ENCODE measurements at regions not wholly inside any gene's neighbourhood (a gene's known extent, or its start where the extent isn't known, plus 50 kb on each side); places are given as distances from the start of the nearest gene placed in this dataset.

DNA sequence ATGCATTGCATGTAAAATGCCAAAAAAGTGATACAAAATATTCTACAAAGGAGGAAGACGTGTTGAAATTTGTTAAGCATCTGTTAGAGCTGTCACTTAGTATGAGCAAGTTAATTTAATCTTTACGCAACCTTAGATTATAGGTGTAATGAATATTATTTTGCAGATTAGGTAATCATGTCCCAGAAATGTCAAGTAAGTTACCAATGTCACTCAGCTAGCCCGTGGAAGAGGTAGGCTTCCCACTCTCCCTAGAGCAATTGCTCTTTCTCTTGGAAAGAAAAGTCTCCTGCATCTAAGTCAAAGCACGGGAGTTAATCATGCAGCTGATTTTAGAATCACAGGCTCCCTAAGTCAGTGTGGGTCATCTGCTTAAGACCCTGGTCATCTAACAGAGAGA lies 830.4 kb upstream of the IGFBP3 start:
- Histone ChIP-seq H3K9me3 (replicated peaks in 1 of 3) (no peaks in the 10 kb centered on the region), H3K27ac (no peak overlapping the region), H3K4me3 (no peak overlapping the region), H3K36me3 (replicated peaks in 1 of 2) (no peaks in the 10 kb centered on the region), H3K4me1 (replicated peaks in 1 of 2) (no peaks in the 10 kb centered on the region), H3K27me3 (no peaks in the 10 kb centered on the region)
- no peak for DNase-seq
- 84 to 97% (median 95%) methylated on average over 4 of the region's 4 CpGs for WGBS, 4 donors
- TF ChIP-seq, protein P1, sequence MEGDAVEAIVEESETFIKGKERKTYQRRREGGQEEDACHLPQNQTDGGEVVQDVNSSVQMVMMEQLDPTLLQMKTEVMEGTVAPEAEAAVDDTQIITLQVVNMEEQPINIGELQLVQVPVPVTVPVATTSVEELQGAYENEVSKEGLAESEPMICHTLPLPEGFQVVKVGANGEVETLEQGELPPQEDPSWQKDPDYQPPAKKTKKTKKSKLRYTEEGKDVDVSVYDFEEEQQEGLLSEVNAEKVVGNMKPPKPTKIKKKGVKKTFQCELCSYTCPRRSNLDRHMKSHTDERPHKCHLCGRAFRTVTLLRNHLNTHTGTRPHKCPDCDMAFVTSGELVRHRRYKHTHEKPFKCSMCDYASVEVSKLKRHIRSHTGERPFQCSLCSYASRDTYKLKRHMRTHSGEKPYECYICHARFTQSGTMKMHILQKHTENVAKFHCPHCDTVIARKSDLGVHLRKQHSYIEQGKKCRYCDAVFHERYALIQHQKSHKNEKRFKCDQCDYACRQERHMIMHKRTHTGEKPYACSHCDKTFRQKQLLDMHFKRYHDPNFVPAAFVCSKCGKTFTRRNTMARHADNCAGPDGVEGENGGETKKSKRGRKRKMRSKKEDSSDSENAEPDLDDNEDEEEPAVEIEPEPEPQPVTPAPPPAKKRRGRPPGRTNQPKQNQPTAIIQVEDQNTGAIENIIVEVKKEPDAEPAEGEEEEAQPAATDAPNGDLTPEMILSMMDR (IDR thresholded peaks at IDR 0.05): no peak
- no peak for TF ChIP-seq POLR2A (IDR thresholded peaks at IDR 0.05)
- intact Hi-C loops (cut with DNase I): no loop called here

DNA sequence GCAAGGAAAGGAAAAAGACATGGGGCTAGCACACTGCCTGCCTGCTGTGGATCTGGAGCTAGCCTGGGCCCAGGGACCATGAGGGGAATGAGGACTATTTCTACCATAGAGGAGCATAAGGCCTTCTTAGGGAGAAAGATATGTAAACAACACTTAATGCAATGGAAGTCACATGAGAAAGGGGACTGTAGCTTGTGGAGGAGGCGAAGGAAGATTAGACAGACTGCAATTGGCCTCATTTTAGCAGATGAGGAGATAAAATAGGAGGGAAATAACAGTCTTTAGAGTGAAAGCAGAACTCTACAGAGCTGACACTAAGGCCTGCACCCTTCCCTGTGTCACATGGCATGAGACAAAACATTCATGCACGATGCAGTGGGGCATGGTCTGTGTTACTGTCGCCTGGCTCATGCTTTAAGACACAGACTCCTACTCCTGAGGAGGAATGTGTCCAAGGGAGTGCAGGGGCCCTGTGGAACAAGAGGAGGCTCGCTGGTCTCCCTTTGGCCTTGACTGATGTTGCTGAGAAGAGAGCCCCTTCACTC lies 829.3 kb upstream of the IGFBP3 start:
- no peaks in the 10 kb centered on the region for H3K36me3 ChIP-seq (replicated peaks in 1 of 2)
- no peak for DNase-seq
- H3K27me3 ChIP-seq: no peaks in the 10 kb centered on the region
- H3K9me3 ChIP-seq (replicated peaks in 1 of 3): no peaks in the 10 kb centered on the region
- intact Hi-C loops (cut with DNase I): no loop called here
- 86 to 95% (median 89%) methylated on average over 4 of the region's 4 CpGs for WGBS, 4 donors
- no peak overlapping the region for H3K27ac ChIP-seq
- no peak for TF ChIP-seq POLR2A (IDR thresholded peaks at IDR 0.05)
- TF ChIP-seq, protein P1 (IDR thresholded peaks at IDR 0.05): no peak
- no peaks in the 10 kb centered on the region for H3K4me1 ChIP-seq (replicated peaks in 1 of 2)
- no peak overlapping the region for H3K4me3 ChIP-seq

DNA sequence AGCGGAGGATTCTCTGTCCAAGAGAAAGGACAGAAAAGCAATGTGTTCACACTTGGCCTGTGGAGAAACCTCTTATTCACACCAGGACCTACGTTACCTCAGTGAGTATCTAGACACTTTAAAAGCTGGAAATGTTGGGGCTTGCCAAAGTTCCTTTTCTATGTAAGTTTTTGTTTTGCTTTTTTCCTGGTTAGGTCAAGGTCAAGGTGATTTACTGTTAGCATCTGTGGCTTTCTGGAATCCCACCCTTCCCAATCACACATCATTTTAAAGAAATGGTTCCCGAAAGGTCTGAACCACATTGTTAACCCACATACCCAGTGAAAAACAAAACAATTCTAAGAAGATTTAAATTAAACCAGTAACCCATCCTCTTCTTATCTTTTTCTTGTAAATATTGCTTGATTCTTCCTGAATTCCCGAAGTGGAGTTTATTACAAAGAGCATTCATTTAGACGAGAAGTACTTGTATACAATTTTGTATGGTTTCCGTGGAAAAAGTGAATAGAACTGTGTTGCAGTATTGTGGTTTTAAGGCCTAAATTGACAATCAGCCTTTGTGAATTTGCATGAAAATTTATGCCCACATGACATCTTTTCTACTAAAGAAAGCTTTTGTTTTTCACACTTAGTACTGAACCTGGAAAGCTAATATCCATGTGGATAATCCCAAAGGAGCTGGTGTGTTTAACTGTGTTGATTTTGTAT lies 827.0 kb upstream of the IGFBP3 start:
- no peak for DNase-seq
- Histone ChIP-seq H3K27ac (no peak overlapping the region), H3K4me1 (replicated peaks in 1 of 2) (no peaks in the 10 kb centered on the region), H3K36me3 (replicated peaks in 1 of 2) (no peaks in the 10 kb centered on the region), H3K4me3 (no peak overlapping the region), H3K9me3 (replicated peaks in 1 of 3) (no peaks in the 10 kb centered on the region), H3K27me3 (no peaks in the 10 kb centered on the region)
- no peak for TF ChIP-seq POLR2A (IDR thresholded peaks at IDR 0.05)
- TF ChIP-seq, protein P1 (IDR thresholded peaks at IDR 0.05): no peak
- WGBS, 4 donors: 89 to 96% (median 92%) methylated on average over 6 of the region's 6 CpGs
- intact Hi-C loops (cut with DNase I): no loop called here

DNA sequence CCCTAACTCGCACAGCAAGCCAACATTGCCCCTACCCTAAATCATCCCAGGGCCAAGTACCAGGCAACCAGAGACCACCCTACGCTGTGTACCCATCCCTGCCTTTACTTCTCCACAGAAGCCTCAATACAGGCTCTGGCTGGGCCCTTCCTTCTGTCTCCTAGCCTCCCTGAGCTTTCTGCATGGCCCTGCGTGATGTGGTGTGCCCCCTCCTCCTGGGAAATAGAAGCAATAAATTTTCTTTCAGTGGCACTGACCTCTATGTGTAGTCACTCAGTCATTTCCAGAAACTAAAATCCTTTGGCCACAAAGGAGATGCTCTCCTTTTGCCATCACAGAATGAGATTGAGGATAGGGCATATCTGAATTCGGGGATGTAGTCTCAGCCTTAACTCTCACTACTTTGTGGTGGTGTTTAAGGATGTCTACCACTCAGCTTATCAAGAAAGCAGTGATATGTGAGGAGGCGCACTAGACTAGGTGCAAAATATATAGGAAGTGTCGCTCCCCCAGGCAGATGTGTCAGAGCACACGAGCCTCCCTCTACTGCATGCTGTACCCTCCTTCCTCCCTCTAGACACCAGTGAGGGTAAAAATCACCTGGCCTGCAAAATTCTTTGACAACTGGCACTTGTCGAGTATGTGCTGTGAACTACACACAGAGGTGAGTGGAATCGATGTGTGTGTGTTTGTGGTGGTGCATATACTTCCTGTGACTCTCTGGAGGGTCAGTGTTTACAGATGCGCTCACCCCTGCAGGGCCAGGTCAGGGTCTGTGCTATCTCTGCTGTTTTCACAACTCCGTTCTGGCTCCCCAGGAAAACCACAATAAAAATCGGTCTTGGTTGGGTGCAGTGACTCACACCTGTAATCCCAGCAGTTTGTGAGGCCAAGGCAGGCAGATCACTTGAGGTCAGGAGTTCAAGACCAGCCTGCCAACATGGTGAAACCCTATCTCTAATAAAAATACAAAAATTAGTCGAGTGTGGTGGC lies 825.9 kb upstream of the IGFBP3 start:
- TF ChIP-seq, protein P1 (IDR thresholded peaks at IDR 0.05): no peak
- no peak for TF ChIP-seq POLR2A (IDR thresholded peaks at IDR 0.05)
- Histone ChIP-seq H3K4me1 (replicated peaks in 1 of 2) (no peaks in the 10 kb centered on the region), H3K27ac (no peak overlapping the region), H3K9me3 (replicated peaks in 1 of 3) (no peaks in the 10 kb centered on the region), H3K4me3 (no peak overlapping the region), H3K27me3 (no peaks in the 10 kb centered on the region), H3K36me3 (replicated peaks in 1 of 2) (no peaks in the 10 kb centered on the region)
- WGBS, 4 donors: 71 to 84% (median 77%) methylated on average over 13 of the region's 13 CpGs
- intact Hi-C loops (cut with DNase I): no loop called here
- DNase-seq: no peak

Measured in adrenal gland (tissue), 9 donors.